Fibroblast of upper back skin (primary cell): ENCODE measurements at regions not wholly inside any gene's neighbourhood (a gene's known extent, or its start where the extent isn't known, plus 50 kb on each side); places are given as distances from the start of the nearest gene placed in this dataset.

Experiments used
- DNase-seq: peaks from one replicate; pipeline ENCODE4 v3.0.0-alpha.2; 2013

GRCh38 chr12:114952573-114953271 lies 268.7 kb upstream of the TBX3 start:
- peak; percentile 50 for DNase-seq

- no peak for DNase-seq
Observed at GRCh38 chr12:114949058-114949820, 265.3 kb upstream of the TBX3 start.

DNA sequence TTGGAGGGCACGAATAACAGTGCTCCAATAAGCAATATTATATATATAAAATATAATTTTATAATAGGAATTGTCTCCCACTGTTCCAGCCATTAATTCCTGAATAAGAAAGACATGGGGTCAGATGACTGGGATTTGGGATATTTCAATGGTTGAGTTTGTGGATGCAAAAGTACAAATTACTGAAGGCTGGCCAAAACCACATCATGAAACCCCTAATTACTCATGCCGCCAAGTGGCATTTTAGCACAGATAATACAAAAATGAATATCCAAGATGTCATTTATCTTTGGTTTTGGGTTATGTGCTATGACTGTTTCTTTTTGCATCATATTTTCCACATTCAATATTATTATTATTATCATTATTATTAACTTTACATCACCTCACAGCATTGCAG lies 261.4 kb upstream of the TBX3 start:
- peak; percentile 5 for DNase-seq

- no peak for DNase-seq
Observed at GRCh38 chr12:114944736-114945135, 260.8 kb upstream of the TBX3 start.

DNA sequence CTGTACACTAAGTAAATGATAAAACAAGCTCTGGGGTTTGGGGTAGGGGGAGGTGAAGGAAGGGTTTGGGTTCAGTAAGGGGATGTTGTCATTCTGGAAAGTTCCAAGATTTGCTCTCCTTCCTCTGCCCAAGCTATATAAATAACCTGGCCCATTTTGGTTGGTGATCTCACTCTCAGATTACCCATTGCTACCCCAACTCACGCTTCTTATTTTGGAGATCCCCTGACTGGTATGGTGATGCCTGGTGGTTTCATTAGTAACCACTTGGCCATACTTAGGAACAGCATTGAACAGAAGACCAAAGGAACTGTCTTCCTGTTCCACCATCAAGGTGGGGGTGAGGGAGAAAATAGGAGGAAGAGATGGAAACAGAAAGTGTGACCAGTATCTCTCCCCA lies 259.6 kb upstream of the TBX3 start:
- DNase-seq: no peak

GRCh38 chr12:114938487-114939210 lies 254.7 kb upstream of the TBX3 start:
- no peak for DNase-seq

DNA sequence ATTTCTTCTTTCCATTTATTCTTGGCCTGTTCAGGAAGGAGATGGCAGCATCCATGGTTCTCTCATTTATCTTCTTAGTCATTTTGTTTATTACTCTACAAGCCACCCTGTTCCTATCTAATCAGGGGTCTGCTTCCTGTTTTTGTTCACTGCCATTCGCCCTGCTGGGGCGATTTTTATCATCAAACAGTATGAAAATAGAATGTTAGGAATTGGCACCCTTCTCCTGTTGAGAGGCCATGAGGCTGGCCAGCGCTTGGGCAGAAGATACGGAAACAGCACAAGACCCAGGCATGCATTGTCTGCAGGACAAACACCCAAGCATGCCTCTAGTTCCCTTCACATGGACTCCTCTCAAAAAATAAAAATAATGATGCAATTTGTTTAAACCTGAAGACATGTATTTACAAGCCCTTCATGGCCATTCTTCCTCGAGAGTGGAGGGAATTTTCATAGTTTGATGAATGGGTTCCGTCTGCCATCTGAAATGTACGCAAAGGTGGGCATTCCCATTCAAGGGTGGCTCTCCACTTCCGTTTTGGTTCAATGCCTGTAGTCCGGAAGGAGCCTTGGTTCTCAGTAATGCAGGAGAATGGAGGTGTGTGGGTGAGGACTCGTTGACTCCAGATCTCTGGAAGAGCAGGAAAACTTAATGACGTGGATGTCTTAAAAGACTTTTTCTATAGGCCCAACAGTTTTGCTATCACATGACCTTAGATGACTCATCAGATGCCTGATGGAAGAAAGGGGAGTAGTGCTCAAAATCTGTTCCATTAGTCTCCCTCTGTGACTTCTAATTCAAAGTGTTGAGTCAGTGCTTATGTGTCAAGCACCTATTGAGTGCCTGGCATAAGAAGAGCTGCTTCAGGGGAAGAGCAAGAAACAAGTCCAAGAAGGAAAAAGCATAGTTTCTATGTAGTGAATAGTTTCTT lies 252.4 kb upstream of the TBX3 start:
- peak; percentile 55 for DNase-seq

GRCh38 chr12:114935658-114936057 lies 251.7 kb upstream of the TBX3 start:
- DNase-seq: no peak

DNA sequence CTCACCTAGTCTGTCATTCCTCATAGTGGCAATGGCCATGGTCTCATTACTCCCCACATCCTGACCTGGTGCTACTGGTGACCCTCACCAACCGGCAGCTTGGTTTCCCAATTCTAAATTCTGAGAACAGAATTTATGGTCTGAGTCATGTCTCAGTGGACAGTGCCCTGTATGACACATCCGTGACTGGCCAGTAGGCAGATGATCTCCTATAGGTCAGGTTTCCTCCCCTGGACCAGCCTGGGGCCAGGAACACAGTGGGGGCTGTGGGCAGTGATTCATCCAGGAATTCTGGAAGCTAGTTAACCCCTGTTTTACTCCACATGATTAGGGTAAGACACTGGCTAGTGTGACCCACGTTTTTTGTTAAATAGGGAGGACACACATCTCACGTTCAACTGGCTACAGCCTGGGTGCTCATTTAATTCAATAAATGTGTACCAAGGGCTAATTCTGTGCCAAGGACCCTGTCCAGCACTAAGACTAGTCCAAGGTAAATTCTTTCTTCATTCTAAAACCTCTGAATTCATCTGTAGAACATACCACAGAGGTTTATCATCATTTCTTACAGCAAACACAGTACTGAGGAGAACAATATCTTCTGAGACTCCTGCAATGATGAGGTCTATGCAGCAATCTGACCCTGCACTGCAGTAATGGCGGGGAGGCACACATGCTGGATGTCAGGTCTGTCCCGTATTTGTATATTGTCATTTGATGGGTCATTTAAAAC lies 249.6 kb upstream of the TBX3 start:
- DNase-seq: peak; percentile 88

- no peak for DNase-seq
Observed at GRCh38 chr12:114932806-114933205, 248.8 kb upstream of the TBX3 start.

- DNase-seq: no peak
Observed at GRCh38 chr12:114931025-114931424, 247.1 kb upstream of the TBX3 start.

- DNase-seq: no peak
Observed at GRCh38 chr12:114926341-114926740, 242.4 kb upstream of the TBX3 start.

- no peak for DNase-seq
Observed at GRCh38 chr12:114924946-114925475, 241.0 kb upstream of the TBX3 start.

- no peak for DNase-seq
Observed at GRCh38 chr12:114921781-114922180, 237.8 kb upstream of the TBX3 start.

DNA sequence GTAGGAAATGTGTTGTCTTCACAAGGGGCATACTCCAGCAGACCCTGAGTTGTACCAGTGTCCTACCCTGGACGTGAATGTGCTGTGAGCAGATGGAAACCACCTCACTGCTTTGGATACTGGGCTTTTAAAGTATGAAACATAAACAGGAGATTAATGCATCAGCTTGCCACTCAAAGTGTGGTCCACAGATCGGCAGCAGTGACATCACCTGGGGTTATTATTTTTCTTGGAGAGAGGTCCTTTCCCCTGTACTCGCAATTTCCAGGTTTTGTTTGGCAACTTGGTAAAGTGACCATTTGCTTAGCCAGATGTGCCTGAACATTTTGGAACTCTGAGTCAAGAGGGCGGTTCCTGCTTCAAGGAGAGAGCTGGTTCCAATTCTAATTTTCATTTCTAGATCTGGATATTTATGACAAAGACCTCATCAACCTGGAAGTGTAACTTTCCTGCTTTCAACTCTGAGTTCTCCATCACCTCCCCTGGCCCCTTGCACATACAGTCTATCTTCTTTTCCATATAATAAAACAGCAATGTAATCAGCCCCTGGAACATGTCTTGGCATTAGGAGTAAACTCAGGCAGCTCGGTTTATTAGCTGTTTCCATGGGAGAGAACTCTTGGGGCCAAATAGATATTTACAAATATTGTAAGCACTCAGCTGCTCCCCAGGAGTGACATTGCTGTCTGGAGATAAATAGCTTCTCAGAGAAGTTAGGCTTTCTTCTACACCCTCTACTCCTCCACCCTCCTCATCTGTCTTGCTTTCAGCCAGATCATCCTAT lies 237.0 kb upstream of the TBX3 start:
- peak; percentile 70 for DNase-seq

- DNase-seq: no peak
Observed at GRCh38 chr12:114919479-114919878, 235.5 kb upstream of the TBX3 start.

DNA sequence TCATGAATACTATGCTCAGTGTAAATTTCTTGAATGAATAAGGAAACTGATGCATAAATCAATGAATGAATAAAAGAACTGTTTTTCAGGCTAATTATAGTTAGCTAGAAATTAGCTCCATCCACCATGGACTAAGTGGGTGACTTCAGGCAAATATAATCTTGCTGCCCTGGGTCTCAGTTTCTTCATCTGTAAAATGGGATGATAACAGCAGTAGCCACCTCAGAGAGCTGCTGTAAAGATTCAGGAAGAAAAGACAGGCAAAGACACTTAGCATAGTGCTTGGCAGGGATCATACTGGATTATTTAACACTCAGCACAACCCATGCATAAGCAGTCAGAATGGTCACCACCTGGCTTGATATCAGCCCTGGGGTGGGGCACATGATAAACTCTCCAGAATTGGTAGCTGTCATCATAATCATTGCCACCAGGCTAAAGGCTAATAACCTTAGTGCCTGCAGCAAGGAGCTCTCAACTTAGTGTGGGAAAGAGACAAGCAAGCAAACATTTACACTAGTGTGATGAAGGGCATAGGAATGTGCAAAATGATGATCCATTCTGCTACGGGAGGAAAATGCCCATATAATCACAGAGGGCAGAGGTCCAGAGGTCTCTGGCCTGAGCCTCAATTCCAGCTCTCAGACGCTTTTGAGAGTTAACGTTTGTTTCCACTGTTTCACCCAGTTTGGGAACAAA lies 234.7 kb upstream of the TBX3 start:
- peak; percentile 51 for DNase-seq

DNA sequence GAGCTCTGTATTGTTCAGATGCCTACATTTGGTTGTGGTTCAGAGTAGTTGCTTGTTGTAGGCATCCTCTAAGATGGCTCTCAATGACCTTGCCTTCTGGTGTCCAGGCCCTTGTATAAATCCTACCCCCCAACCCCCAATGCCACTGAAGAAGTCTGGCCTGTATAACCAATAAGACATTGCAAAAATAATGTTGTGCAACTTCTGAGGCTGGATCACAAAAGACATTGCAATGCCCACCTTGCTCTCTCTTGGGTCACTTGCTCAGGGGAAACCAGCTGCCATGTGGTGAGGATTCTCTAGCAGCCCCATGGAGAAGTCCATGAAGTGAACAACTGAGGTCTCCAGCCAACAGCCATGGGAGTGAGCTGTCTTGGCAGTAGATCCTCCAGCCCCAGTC lies 234.0 kb upstream of the TBX3 start:
- no peak for DNase-seq

GRCh38 chr12:114917307-114917706 lies 233.3 kb upstream of the TBX3 start:
- DNase-seq: no peak

- no peak for DNase-seq
Observed at GRCh38 chr12:114916541-114916940, 232.6 kb upstream of the TBX3 start.
